Activated T-helper 17 cell treated with anti-CD3 and anti-CD28 coated beads, Interleukin-2, amount 50 U/mL, for 72 hours (primary cell): ENCODE measurements at regions not wholly inside any gene's neighbourhood (a gene's known extent, or its start where the extent isn't known, plus 50 kb on each side); places are given as distances from the start of the nearest gene placed in this dataset.
"Not testable (repeated sequence)": the region's sequence is repeated elsewhere in the genome, so short reads cannot be mapped to it uniquely, and the experiment has no call there.

Source experiments
- ATAC-seq: fragments of 150-1000 bp; cut with Tn5 transposase; replicated peaks from 2 replicates; pipeline ENCODE4 v1.10.0; 2021; ENCODE audit warnings: mild to moderate bottlenecking, moderate library complexity
- H3K27ac Mint-ChIP-seq: one replicate; pipeline ENCODE4 v1.8.0; 2022; ENCODE audit warnings: mixed read lengths
- H3K27me3 Mint-ChIP-seq: one replicate; pipeline ENCODE4 v1.8.0; 2022; ENCODE audit warnings: mixed read lengths
- H3K36me3 Mint-ChIP-seq: one replicate; pipeline ENCODE4 v1.8.0; 2022; ENCODE audit warnings: low read depth, mild to moderate bottlenecking, mixed read lengths
- H3K4me1 Mint-ChIP-seq: one replicate; pipeline ENCODE4 v1.8.0; 2022; ENCODE audit warnings: mixed read lengths
- H3K4me3 Mint-ChIP-seq: one replicate; pipeline ENCODE4 v1.8.0; 2022; ENCODE audit warnings: mild to moderate bottlenecking, mixed read lengths
- H3K9me3 Mint-ChIP-seq: one replicate; pipeline ENCODE4 v1.8.0; 2022; ENCODE audit warnings: mixed read lengths

- no peak overlapping the region for H3K4me3 Mint-ChIP-seq
- H3K36me3 Mint-ChIP-seq = no peaks in the 10 kb centered on the region
- H3K27ac Mint-ChIP-seq = no peak overlapping the region
- peaks cover 32% of the 10 kb centered on the region for H3K27me3 Mint-ChIP-seq
- no peaks in the 10 kb centered on the region for H3K4me1 Mint-ChIP-seq
- no peak for ATAC-seq
- no peaks in the 10 kb centered on the region for H3K9me3 Mint-ChIP-seq
These were observed 130.8 kb downstream of the MINAR1 start for GRCh38 chr15:79562899-79563298.

- no peak overlapping the region for H3K4me3 Mint-ChIP-seq
- H3K36me3 Mint-ChIP-seq = no peaks in the 10 kb centered on the region
- H3K27ac Mint-ChIP-seq = no peak overlapping the region
- peaks cover 4% of the 10 kb centered on the region for H3K27me3 Mint-ChIP-seq
- H3K9me3 Mint-ChIP-seq = no peaks in the 10 kb centered on the region
- no peak for ATAC-seq
- peaks cover 4% of the 10 kb centered on the region for H3K4me1 Mint-ChIP-seq
These were observed 137.9 kb downstream of the MINAR1 start for GRCh38 chr15:79570004-79570403.

GRCh38 chr15:79572691-79573404 is 140.7 kb downstream of the MINAR1 start:
- no peak overlapping the region for H3K27ac Mint-ChIP-seq
- H3K4me3 Mint-ChIP-seq = no peak overlapping the region
- no peaks in the 10 kb centered on the region for H3K9me3 Mint-ChIP-seq
- H3K4me1 Mint-ChIP-seq = peaks cover 4% of the 10 kb centered on the region
- peaks cover 9% of the 10 kb centered on the region for H3K27me3 Mint-ChIP-seq
- ATAC-seq = no peak
- H3K36me3 Mint-ChIP-seq = no peaks in the 10 kb centered on the region

- not testable (repeated sequence) for H3K4me1 Mint-ChIP-seq, H3K4me3 Mint-ChIP-seq, H3K36me3 Mint-ChIP-seq, ATAC-seq, H3K27ac Mint-ChIP-seq, H3K9me3 Mint-ChIP-seq
- H3K27me3 Mint-ChIP-seq = peaks cover 16% of the 10 kb centered on the region
These were observed 142.5 kb downstream of the MINAR1 start for GRCh38 chr15:79574431-79575273.

GRCh38 chr15:79582650-79583049 is 150.5 kb downstream of the MINAR1 start:
- Mint-ChIP-seq H3K4me3 (no peak overlapping the region), H3K27me3 (peaks cover 48% of the 10 kb centered on the region), H3K36me3 (no peaks in the 10 kb centered on the region), H3K27ac (no peak overlapping the region), H3K9me3 (no peaks in the 10 kb centered on the region), H3K4me1 (no peaks in the 10 kb centered on the region)
- ATAC-seq = no peak

GRCh38 chr15:79592126-79592525 is 160.0 kb downstream of the MINAR1 start:
- H3K4me3 Mint-ChIP-seq = no peak overlapping the region
- no peaks in the 10 kb centered on the region for H3K36me3 Mint-ChIP-seq
- H3K27me3 Mint-ChIP-seq = peaks cover 13% of the 10 kb centered on the region
- no peak overlapping the region for H3K27ac Mint-ChIP-seq
- no peaks in the 10 kb centered on the region for H3K4me1 Mint-ChIP-seq
- H3K9me3 Mint-ChIP-seq = no peaks in the 10 kb centered on the region
- ATAC-seq = no peak

- no peaks in the 10 kb centered on the region for H3K9me3 Mint-ChIP-seq
- H3K27ac Mint-ChIP-seq = no peak overlapping the region
- ATAC-seq = no peak
- H3K36me3 Mint-ChIP-seq = no peaks in the 10 kb centered on the region
- H3K27me3 Mint-ChIP-seq = peaks cover 17% of the 10 kb centered on the region
- no peaks in the 10 kb centered on the region for H3K4me1 Mint-ChIP-seq
- H3K4me3 Mint-ChIP-seq = no peak overlapping the region
These were observed 161.2 kb downstream of the MINAR1 start for GRCh38 chr15:79593119-79593869.

- no peaks in the 10 kb centered on the region for H3K4me1 Mint-ChIP-seq
- no peaks in the 10 kb centered on the region for H3K36me3 Mint-ChIP-seq
- peaks cover 16% of the 10 kb centered on the region for H3K27me3 Mint-ChIP-seq
- H3K27ac Mint-ChIP-seq = no peak overlapping the region
- no peak overlapping the region for H3K4me3 Mint-ChIP-seq
- no peak for ATAC-seq
- no peaks in the 10 kb centered on the region for H3K9me3 Mint-ChIP-seq
These were observed 163.2 kb downstream of the MINAR1 start for GRCh38 chr15:79595306-79595705.

- peak; percentile 96 for ATAC-seq
- Mint-ChIP-seq H3K4me1 (no peaks in the 10 kb centered on the region), H3K27me3 (peaks cover 20% of the 10 kb centered on the region), H3K9me3 (no peaks in the 10 kb centered on the region), H3K4me3 (no peak overlapping the region), H3K36me3 (no peaks in the 10 kb centered on the region), H3K27ac (no peak overlapping the region)
These were observed 164.0 kb downstream of the MINAR1 start for GRCh38 chr15:79595995-79596622.

- Mint-ChIP-seq H3K9me3 (no peaks in the 10 kb centered on the region), H3K27ac (no peak overlapping the region), H3K36me3 (no peaks in the 10 kb centered on the region), H3K27me3 (peaks cover 31% of the 10 kb centered on the region), H3K4me3 (no peak overlapping the region), H3K4me1 (no peaks in the 10 kb centered on the region)
- ATAC-seq = no peak
These were observed 166.5 kb downstream of the MINAR1 start for GRCh38 chr15:79598639-79599038.

- peaks cover 34% of the 10 kb centered on the region for H3K27me3 Mint-ChIP-seq
- ATAC-seq = no peak
- H3K9me3 Mint-ChIP-seq = no peaks in the 10 kb centered on the region
- no peaks in the 10 kb centered on the region for H3K4me1 Mint-ChIP-seq
- H3K27ac Mint-ChIP-seq = no peak overlapping the region
- no peak overlapping the region for H3K4me3 Mint-ChIP-seq
- H3K36me3 Mint-ChIP-seq = no peaks in the 10 kb centered on the region
These were observed 169.4 kb downstream of the MINAR1 start for GRCh38 chr15:79601405-79602086.

GRCh38 chr15:79602180-79602579 is 170.0 kb downstream of the MINAR1 start:
- Mint-ChIP-seq H3K9me3 (no peaks in the 10 kb centered on the region), H3K27ac (no peak overlapping the region), H3K36me3 (no peaks in the 10 kb centered on the region), H3K27me3 (peaks cover 37% of the 10 kb centered on the region), H3K4me3 (no peak overlapping the region), H3K4me1 (no peaks in the 10 kb centered on the region)
- ATAC-seq = no peak

GRCh38 chr15:79602731-79603130 is 170.6 kb downstream of the MINAR1 start:
- no peak for ATAC-seq
- no peaks in the 10 kb centered on the region for H3K4me1 Mint-ChIP-seq
- no peaks in the 10 kb centered on the region for H3K9me3 Mint-ChIP-seq
- H3K4me3 Mint-ChIP-seq = no peak overlapping the region
- peaks cover 40% of the 10 kb centered on the region for H3K27me3 Mint-ChIP-seq
- H3K36me3 Mint-ChIP-seq = no peaks in the 10 kb centered on the region
- H3K27ac Mint-ChIP-seq = no peak overlapping the region

- Mint-ChIP-seq H3K9me3 (no peaks in the 10 kb centered on the region), H3K27me3 (peaks cover 32% of the 10 kb centered on the region), H3K27ac (no peak overlapping the region), H3K4me1 (no peaks in the 10 kb centered on the region), H3K36me3 (no peaks in the 10 kb centered on the region), H3K4me3 (no peak overlapping the region)
- ATAC-seq = no peak
These were observed 174.8 kb downstream of the MINAR1 start for GRCh38 chr15:79606831-79607355.
